ENCODE measurements at regions not wholly inside any gene's neighbourhood (a gene's known extent, or its start where the extent isn't known, plus 50 kb on each side); places are given as distances from the start of the nearest gene placed in this dataset.

- Mint-ChIP-seq H3K4me3 (no peak overlapping the region), H3K9me3 (no peaks in the 10 kb centered on the region), H3K27me3 (no peaks in the 10 kb centered on the region), H3K4me1 (no peaks in the 10 kb centered on the region), H3K36me3 (no peaks in the 10 kb centered on the region), H3K27ac (no peak overlapping the region)
- ATAC-seq (ENCODE audit: low read depth): no peak
- DNase-seq: no peak
- POLR2A ChIA-PET: no interaction called here
Observed at GRCh38 chr3:25153561-25153960, 274.5 kb upstream of the RARB start.

- POLR2A ChIA-PET: no interaction called here
- Mint-ChIP-seq H3K4me3 (no peak overlapping the region), H3K36me3 (no peaks in the 10 kb centered on the region), H3K4me1 (no peaks in the 10 kb centered on the region), H3K27ac (no peak overlapping the region), H3K27me3 (no peaks in the 10 kb centered on the region), H3K9me3 (peaks cover 1% of the 10 kb centered on the region)
- ATAC-seq (ENCODE audit: low read depth) (no peak), DNase-seq (no peak)
Observed at GRCh38 chr3:25155652-25156471, 272.2 kb upstream of the RARB start.

- Mint-ChIP-seq H3K27me3 (no peaks in the 10 kb centered on the region), H3K27ac (no peak overlapping the region), H3K36me3 (no peaks in the 10 kb centered on the region), H3K4me1 (no peaks in the 10 kb centered on the region), H3K4me3 (no peak overlapping the region), H3K9me3 (peaks cover 1% of the 10 kb centered on the region)
- POLR2A ChIA-PET: no interaction called here
- ATAC-seq (ENCODE audit: low read depth): no peak
- DNase-seq: no peak
Observed at GRCh38 chr3:25156626-25157025, 271.4 kb upstream of the RARB start.

- POLR2A ChIA-PET: no interaction called here
- H3K27ac Mint-ChIP-seq: no peak overlapping the region
- no peaks in the 10 kb centered on the region for H3K27me3 Mint-ChIP-seq
- H3K4me1 Mint-ChIP-seq: no peaks in the 10 kb centered on the region
- ATAC-seq (ENCODE audit: low read depth) (no peak), DNase-seq (no peak)
- no peak overlapping the region for H3K4me3 Mint-ChIP-seq
- H3K36me3 Mint-ChIP-seq: no peaks in the 10 kb centered on the region
- H3K9me3 Mint-ChIP-seq: peaks cover 1% of the 10 kb centered on the region
Observed at GRCh38 chr3:25165306-25165705, 262.8 kb upstream of the RARB start.

- Mint-ChIP-seq H3K9me3 (no peaks in the 10 kb centered on the region), H3K27me3 (no peaks in the 10 kb centered on the region), H3K4me3 (no peak overlapping the region), H3K4me1 (no peaks in the 10 kb centered on the region), H3K27ac (no peak overlapping the region), H3K36me3 (no peaks in the 10 kb centered on the region)
- DNase-seq (no peak), ATAC-seq (ENCODE audit: low read depth) (no peak)
- POLR2A ChIA-PET: no interaction called here
Observed at GRCh38 chr3:25166016-25166415, 262.0 kb upstream of the RARB start.

GRCh38 chr3:25169151-25169550, 258.9 kb upstream of the RARB start:
- ATAC-seq (ENCODE audit: low read depth) (no peak), DNase-seq (no peak)
- no peaks in the 10 kb centered on the region for H3K4me1 Mint-ChIP-seq
- POLR2A ChIA-PET: no interaction called here
- no peaks in the 10 kb centered on the region for H3K9me3 Mint-ChIP-seq
- no peak overlapping the region for H3K27ac Mint-ChIP-seq
- no peak overlapping the region for H3K4me3 Mint-ChIP-seq
- no peaks in the 10 kb centered on the region for H3K27me3 Mint-ChIP-seq
- H3K36me3 Mint-ChIP-seq: no peaks in the 10 kb centered on the region

- DNase-seq (no peak), ATAC-seq (ENCODE audit: low read depth) (no peak)
- POLR2A ChIA-PET: no interaction called here
- Mint-ChIP-seq H3K27ac (no peak overlapping the region), H3K36me3 (no peaks in the 10 kb centered on the region), H3K4me3 (no peak overlapping the region), H3K27me3 (no peaks in the 10 kb centered on the region), H3K4me1 (no peaks in the 10 kb centered on the region), H3K9me3 (no peaks in the 10 kb centered on the region)
Observed at GRCh38 chr3:25170021-25170420, 258.0 kb upstream of the RARB start.

- no peaks in the 10 kb centered on the region for H3K4me1 Mint-ChIP-seq
- no peak overlapping the region for H3K27ac Mint-ChIP-seq
- no peaks in the 10 kb centered on the region for H3K27me3 Mint-ChIP-seq
- H3K9me3 Mint-ChIP-seq: no peaks in the 10 kb centered on the region
- ATAC-seq (ENCODE audit: low read depth): no peak
- no peak overlapping the region for H3K4me3 Mint-ChIP-seq
- POLR2A ChIA-PET: no interaction called here
- no peak for DNase-seq
- no peaks in the 10 kb centered on the region for H3K36me3 Mint-ChIP-seq
Observed at GRCh38 chr3:25171118-25171807, 256.8 kb upstream of the RARB start.

GRCh38 chr3:25171897-25172296, 256.2 kb upstream of the RARB start:
- H3K36me3 Mint-ChIP-seq: no peaks in the 10 kb centered on the region
- DNase-seq (no peak), ATAC-seq (ENCODE audit: low read depth) (no peak)
- H3K4me1 Mint-ChIP-seq: no peaks in the 10 kb centered on the region
- no peak overlapping the region for H3K4me3 Mint-ChIP-seq
- no peaks in the 10 kb centered on the region for H3K27me3 Mint-ChIP-seq
- H3K27ac Mint-ChIP-seq: no peak overlapping the region
- no peaks in the 10 kb centered on the region for H3K9me3 Mint-ChIP-seq
- POLR2A ChIA-PET: no interaction called here

- H3K27ac Mint-ChIP-seq: no peak overlapping the region
- no peaks in the 10 kb centered on the region for H3K27me3 Mint-ChIP-seq
- no peaks in the 10 kb centered on the region for H3K36me3 Mint-ChIP-seq
- H3K4me3 Mint-ChIP-seq: no peak overlapping the region
- POLR2A ChIA-PET: no interaction called here
- no peaks in the 10 kb centered on the region for H3K4me1 Mint-ChIP-seq
- ATAC-seq (ENCODE audit: low read depth): no peak
- H3K9me3 Mint-ChIP-seq: peaks cover 1% of the 10 kb centered on the region
- DNase-seq: no peak
Observed at GRCh38 chr3:25173606-25174005, 254.5 kb upstream of the RARB start.

- ATAC-seq (ENCODE audit: low read depth): no peak
- no peak overlapping the region for H3K27ac Mint-ChIP-seq
- H3K27me3 Mint-ChIP-seq: no peaks in the 10 kb centered on the region
- H3K9me3 Mint-ChIP-seq: peaks cover 1% of the 10 kb centered on the region
- no peaks in the 10 kb centered on the region for H3K36me3 Mint-ChIP-seq
- no peak overlapping the region for H3K4me3 Mint-ChIP-seq
- H3K4me1 Mint-ChIP-seq: no peaks in the 10 kb centered on the region
- no peak for DNase-seq
- POLR2A ChIA-PET: no interaction called here
Observed at GRCh38 chr3:25174251-25174650, 253.8 kb upstream of the RARB start.

- H3K27me3 Mint-ChIP-seq: no peaks in the 10 kb centered on the region
- peaks cover 1% of the 10 kb centered on the region for H3K9me3 Mint-ChIP-seq
- no peaks in the 10 kb centered on the region for H3K36me3 Mint-ChIP-seq
- H3K27ac Mint-ChIP-seq: no peak overlapping the region
- H3K4me1 Mint-ChIP-seq: no peaks in the 10 kb centered on the region
- no peak overlapping the region for H3K4me3 Mint-ChIP-seq
- DNase-seq (no peak), ATAC-seq (ENCODE audit: low read depth) (no peak)
- POLR2A ChIA-PET: no interaction called here
Observed at GRCh38 chr3:25177041-25177440, 251.0 kb upstream of the RARB start.

- H3K9me3 Mint-ChIP-seq: peaks cover 1% of the 10 kb centered on the region
- POLR2A ChIA-PET: no interaction called here
- no peak overlapping the region for H3K4me3 Mint-ChIP-seq
- H3K4me1 Mint-ChIP-seq: no peaks in the 10 kb centered on the region
- no peaks in the 10 kb centered on the region for H3K36me3 Mint-ChIP-seq
- no peak for ATAC-seq (ENCODE audit: low read depth)
- no peak overlapping the region for H3K27ac Mint-ChIP-seq
- DNase-seq: no peak
- H3K27me3 Mint-ChIP-seq: no peaks in the 10 kb centered on the region
Observed at GRCh38 chr3:25178672-25179071, 249.4 kb upstream of the RARB start.

GRCh38 chr3:25181096-25181495, 247.0 kb upstream of the RARB start:
- Mint-ChIP-seq H3K4me3 (no peak overlapping the region), H3K27ac (no peak overlapping the region), H3K9me3 (peaks cover 1% of the 10 kb centered on the region), H3K36me3 (no peaks in the 10 kb centered on the region), H3K4me1 (no peaks in the 10 kb centered on the region), H3K27me3 (no peaks in the 10 kb centered on the region)
- POLR2A ChIA-PET: no interaction called here
- DNase-seq: no peak
- no peak for ATAC-seq (ENCODE audit: low read depth)
